ENCODE measurements at regions not wholly inside any gene's neighbourhood (a gene's known extent, or its start where the extent isn't known, plus 50 kb on each side); places are given as distances from the start of the nearest gene placed in this dataset.

- DNase-seq (ENCODE audit: extremely low read depth, low read depth), result no peak
Observed at GRCh38 chr5:65068410-65068809, 299.7 kb downstream of the CWC27 start.

- no peak for DNase-seq (ENCODE audit: extremely low read depth, low read depth)
Observed at GRCh38 chr5:65070026-65070425, 301.3 kb downstream of the CWC27 start.

- no peak for DNase-seq (ENCODE audit: extremely low read depth, low read depth)
Observed at GRCh38 chr5:65072850-65073249, 304.1 kb downstream of the CWC27 start.

GRCh38 chr5:65073250-65073661 lies 304.5 kb downstream of the CWC27 start:
- DNase-seq (ENCODE audit: extremely low read depth, low read depth), result no peak

- DNase-seq (ENCODE audit: extremely low read depth, low read depth), result no peak
Observed at GRCh38 chr5:65075623-65076250, 307.0 kb downstream of the CWC27 start.

GRCh38 chr5:65076251-65076869 lies 307.6 kb downstream of the CWC27 start:
- DNase-seq (ENCODE audit: extremely low read depth, low read depth), result peak; percentile 43

GRCh38 chr5:65077653-65078052 lies 308.9 kb downstream of the CWC27 start:
- DNase-seq (ENCODE audit: extremely low read depth, low read depth), result no peak

- no peak for DNase-seq (ENCODE audit: extremely low read depth, low read depth)
Observed at GRCh38 chr5:65078331-65078730, 309.6 kb downstream of the CWC27 start.

GRCh38 chr5:65081071-65081470 lies 312.3 kb downstream of the CWC27 start:
- no peak for DNase-seq (ENCODE audit: extremely low read depth, low read depth)

GRCh38 chr5:65084795-65085515 lies 316.2 kb downstream of the CWC27 start:
- no peak for DNase-seq (ENCODE audit: extremely low read depth, low read depth)

- no peak for DNase-seq (ENCODE audit: extremely low read depth, low read depth)
Observed at GRCh38 chr5:65085516-65085850, 316.8 kb downstream of the CWC27 start.

- no peak for DNase-seq (ENCODE audit: extremely low read depth, low read depth)
Observed at GRCh38 chr5:65086234-65086890, 317.6 kb downstream of the CWC27 start.

GRCh38 chr5:65087154-65087553 lies 318.4 kb downstream of the CWC27 start:
- DNase-seq (ENCODE audit: extremely low read depth, low read depth), result no peak

GRCh38 chr5:65094279-65094678 lies 325.5 kb downstream of the CWC27 start:
- no peak for DNase-seq (ENCODE audit: extremely low read depth, low read depth)

GRCh38 chr5:65098393-65098792 lies 329.7 kb downstream of the CWC27 start:
- no peak for DNase-seq (ENCODE audit: extremely low read depth, low read depth)
